ENCODE measurements at regions not wholly inside any gene's neighbourhood (a gene's known extent, or its start where the extent isn't known, plus 50 kb on each side); places are given as distances from the start of the nearest gene placed in this dataset.
A peak's percentile ranks its signal among the peaks of the same experiment; 100 is the strongest.
"Not testable (repeated sequence)": the region's sequence is repeated elsewhere in the genome, so short reads cannot be mapped to it uniquely, and the experiment has no call there.

GRCh38 chr6:137806914-137807682 lies 60.0 kb upstream of the TNFAIP3 start:
- DNase-seq (ENCODE audit: low read depth), result no peak

GRCh38 chr6:137808191-137808590 lies 58.9 kb upstream of the TNFAIP3 start:
- peak; percentile 50 for DNase-seq (ENCODE audit: low read depth)

GRCh38 chr6:137808836-137809315 lies 58.2 kb upstream of the TNFAIP3 start:
- DNase-seq (ENCODE audit: low read depth), result no peak

- not testable (repeated sequence) for DNase-seq (ENCODE audit: low read depth)
These were observed 57.0 kb upstream of the TNFAIP3 start for GRCh38 chr6:137809895-137810553.

- no peak for DNase-seq (ENCODE audit: low read depth)
These were observed 56.4 kb upstream of the TNFAIP3 start for GRCh38 chr6:137810554-137811120.

- peak; percentile 77 for DNase-seq (ENCODE audit: low read depth)
These were observed 55.7 kb upstream of the TNFAIP3 start for GRCh38 chr6:137811121-137811915.

GRCh38 chr6:137811916-137812553 lies 55.0 kb upstream of the TNFAIP3 start:
- no peak for DNase-seq (ENCODE audit: low read depth)

GRCh38 chr6:137813308-137813970 lies 53.6 kb upstream of the TNFAIP3 start:
- no peak for DNase-seq (ENCODE audit: low read depth)

- not testable (repeated sequence) for DNase-seq (ENCODE audit: low read depth)
These were observed 53.0 kb upstream of the TNFAIP3 start for GRCh38 chr6:137814030-137814429.

- DNase-seq (ENCODE audit: low read depth), result no peak
These were observed 51.4 kb upstream of the TNFAIP3 start for GRCh38 chr6:137815692-137816091.

- no peak for DNase-seq (ENCODE audit: low read depth)
These were observed 50.9 kb upstream of the TNFAIP3 start for GRCh38 chr6:137816133-137816579.

GRCh38 chr6:137816688-137817618 lies 50.1 kb upstream of the TNFAIP3 start:
- DNase-seq (ENCODE audit: low read depth), result no peak

All from stromal cell of bone marrow (primary cell).